Dermis microvascular lymphatic vessel endothelial cell (primary cell): ENCODE measurements at regions not wholly inside any gene's neighbourhood (a gene's known extent, or its start where the extent isn't known, plus 50 kb on each side); places are given as distances from the start of the nearest gene placed in this dataset.
"Not testable (repeated sequence)": the region's sequence is repeated elsewhere in the genome, so short reads cannot be mapped to it uniquely, and the experiment has no call there.

Experiments
- DNase-seq, 2 donors: peaks; one replicate each; pipeline versions ENCODE4 v3.0.0 to v3.0.0-alpha.2; 2010; ENCODE audit warnings: low read depth in 2 of 2

GRCh38 chr9:94188246-94188645 is 70.9 kb upstream of the ZNF169 start:
- DNase-seq: no peak

- DNase-seq: not testable (repeated sequence)
Observed at GRCh38 chr9:94191706-94192105, 67.4 kb upstream of the ZNF169 start.

GRCh38 chr9:94198414-94198813 is 60.7 kb upstream of the ZNF169 start:
- DNase-seq: no peak

GRCh38 chr9:94199776-94200175 is 59.3 kb upstream of the ZNF169 start:
- no peak for DNase-seq

GRCh38 chr9:94204174-94204573 is 54.9 kb upstream of the ZNF169 start:
- DNase-seq: no peak

- no peak for DNase-seq
Observed at GRCh38 chr9:94207781-94208180, 51.3 kb upstream of the ZNF169 start.
